Pulmonary artery endothelial cell (primary cell): ENCODE measurements at regions not wholly inside any gene's neighbourhood (a gene's known extent, or its start where the extent isn't known, plus 50 kb on each side); places are given as distances from the start of the nearest gene placed in this dataset.

Source experiments
- DNase-seq: peaks from one replicate; pipeline ENCODE4 v3.0.0-alpha.2; 2011; ENCODE audit warnings: low read depth, low spot score

- no peak for DNase-seq
Observed at GRCh38 chr2:217206907-217207698, 347.2 kb upstream of the TNP1 start.

GRCh38 chr2:217206016-217206725 is 346.3 kb upstream of the TNP1 start:
- no peak for DNase-seq

GRCh38 chr2:217204358-217204757 is 344.5 kb upstream of the TNP1 start:
- no peak for DNase-seq

GRCh38 chr2:217203086-217203485 is 343.2 kb upstream of the TNP1 start:
- DNase-seq: no peak

- no peak for DNase-seq
Observed at GRCh38 chr2:217199255-217199630, 339.4 kb upstream of the TNP1 start.

- DNase-seq: peak; percentile 7
Observed at GRCh38 chr2:217195658-217196446, 336.0 kb upstream of the TNP1 start.

- DNase-seq: no peak
Observed at GRCh38 chr2:217195016-217195415, 335.2 kb upstream of the TNP1 start.

GRCh38 chr2:217193431-217194340 is 333.8 kb upstream of the TNP1 start:
- DNase-seq: no peak

GRCh38 chr2:217192366-217192765 is 332.5 kb upstream of the TNP1 start:
- DNase-seq: no peak

- no peak for DNase-seq
Observed at GRCh38 chr2:217189747-217190146, 329.9 kb upstream of the TNP1 start.

- no peak for DNase-seq
Observed at GRCh38 chr2:217189131-217189530, 329.3 kb upstream of the TNP1 start.

GRCh38 chr2:217186668-217187159 is 326.9 kb upstream of the TNP1 start:
- DNase-seq: no peak

GRCh38 chr2:217186152-217186551 is 326.3 kb upstream of the TNP1 start:
- no peak for DNase-seq

- DNase-seq: no peak
Observed at GRCh38 chr2:217185265-217185995, 325.6 kb upstream of the TNP1 start.

GRCh38 chr2:217184242-217184641 is 324.4 kb upstream of the TNP1 start:
- no peak for DNase-seq

GRCh38 chr2:217183471-217183870 is 323.6 kb upstream of the TNP1 start:
- no peak for DNase-seq

GRCh38 chr2:217182926-217183325 is 323.1 kb upstream of the TNP1 start:
- DNase-seq: no peak

GRCh38 chr2:217181512-217181911 is 321.6 kb upstream of the TNP1 start:
- no peak for DNase-seq

GRCh38 chr2:217179854-217180253 is 320.0 kb upstream of the TNP1 start:
- no peak for DNase-seq

- DNase-seq: no peak
Observed at GRCh38 chr2:217178341-217178740, 318.5 kb upstream of the TNP1 start.
